ENCODE measurements at regions not wholly inside any gene's neighbourhood (a gene's known extent, or its start where the extent isn't known, plus 50 kb on each side); places are given as distances from the start of the nearest gene placed in this dataset.

DNA sequence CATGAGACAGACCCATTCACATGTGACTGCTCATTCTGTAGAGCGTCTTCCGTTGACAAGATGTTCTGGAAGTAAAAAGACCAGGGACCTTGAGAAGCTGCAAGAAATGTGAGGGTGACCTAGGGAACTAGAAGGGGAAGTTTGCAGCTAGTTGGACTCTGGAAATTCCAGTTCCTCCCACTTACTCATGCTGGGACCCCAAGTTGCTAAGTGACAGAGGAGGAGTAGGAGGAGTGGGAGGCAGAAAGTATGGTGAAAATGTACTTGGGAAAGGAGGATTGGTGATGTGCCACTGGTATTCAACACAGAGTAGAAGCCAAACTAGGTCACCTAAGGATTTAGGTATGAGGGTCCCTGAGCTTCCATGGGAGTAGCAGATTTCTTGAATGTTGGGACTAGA, 132.4 kb downstream of the KCNA5 start:
- no peaks in the 10 kb centered on the region for H3K4me1 Mint-ChIP-seq (ENCODE audit: unreplicated experiment)
- H3K27me3 Mint-ChIP-seq (ENCODE audit: unreplicated experiment), result no peaks in the 10 kb centered on the region
- no peaks in the 10 kb centered on the region for H3K9me3 Mint-ChIP-seq (ENCODE audit: unreplicated experiment)
- TF ChIP-seq, protein P1, sequence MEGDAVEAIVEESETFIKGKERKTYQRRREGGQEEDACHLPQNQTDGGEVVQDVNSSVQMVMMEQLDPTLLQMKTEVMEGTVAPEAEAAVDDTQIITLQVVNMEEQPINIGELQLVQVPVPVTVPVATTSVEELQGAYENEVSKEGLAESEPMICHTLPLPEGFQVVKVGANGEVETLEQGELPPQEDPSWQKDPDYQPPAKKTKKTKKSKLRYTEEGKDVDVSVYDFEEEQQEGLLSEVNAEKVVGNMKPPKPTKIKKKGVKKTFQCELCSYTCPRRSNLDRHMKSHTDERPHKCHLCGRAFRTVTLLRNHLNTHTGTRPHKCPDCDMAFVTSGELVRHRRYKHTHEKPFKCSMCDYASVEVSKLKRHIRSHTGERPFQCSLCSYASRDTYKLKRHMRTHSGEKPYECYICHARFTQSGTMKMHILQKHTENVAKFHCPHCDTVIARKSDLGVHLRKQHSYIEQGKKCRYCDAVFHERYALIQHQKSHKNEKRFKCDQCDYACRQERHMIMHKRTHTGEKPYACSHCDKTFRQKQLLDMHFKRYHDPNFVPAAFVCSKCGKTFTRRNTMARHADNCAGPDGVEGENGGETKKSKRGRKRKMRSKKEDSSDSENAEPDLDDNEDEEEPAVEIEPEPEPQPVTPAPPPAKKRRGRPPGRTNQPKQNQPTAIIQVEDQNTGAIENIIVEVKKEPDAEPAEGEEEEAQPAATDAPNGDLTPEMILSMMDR (IDR thresholded peaks at IDR 0.05; ENCODE audit: unreplicated experiment), result no peak
- no peak for DNase-seq (ENCODE audit: low spot score)
- no peak overlapping the region for H3K27ac Mint-ChIP-seq (ENCODE audit: unreplicated experiment)
- no peaks in the 10 kb centered on the region for H3K36me3 Mint-ChIP-seq (ENCODE audit: low read depth, unreplicated experiment)
- H3K4me3 Mint-ChIP-seq (ENCODE audit: unreplicated experiment), result no peak overlapping the region

GRCh38 chr12:5177096-5177495, 133.4 kb downstream of the KCNA5 start:
- H3K9me3 Mint-ChIP-seq (ENCODE audit: unreplicated experiment), result no peaks in the 10 kb centered on the region
- H3K36me3 Mint-ChIP-seq (ENCODE audit: low read depth, unreplicated experiment), result no peaks in the 10 kb centered on the region

DNA sequence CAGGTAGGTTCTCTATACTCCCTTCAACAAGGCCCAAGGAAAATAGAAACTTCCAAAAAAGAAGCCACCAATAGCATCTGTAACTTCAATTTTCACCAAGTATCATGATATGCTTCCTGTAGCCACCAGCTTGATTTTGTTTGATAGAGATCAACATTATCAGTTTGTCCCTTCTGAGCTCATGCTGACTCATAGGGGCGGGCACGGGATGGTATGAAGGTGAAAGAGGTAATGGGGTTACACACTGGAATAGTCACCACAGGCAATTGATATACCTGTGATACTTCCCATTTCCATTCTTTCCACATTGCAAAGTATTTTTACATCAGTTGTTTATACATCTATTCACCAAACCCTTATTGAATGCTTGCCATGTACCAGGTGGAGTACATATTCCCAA, 134.1 kb downstream of the KCNA5 start:
- TF ChIP-seq, protein P1 (IDR thresholded peaks at IDR 0.05; ENCODE audit: unreplicated experiment), result no peak
- H3K27ac Mint-ChIP-seq (ENCODE audit: unreplicated experiment), result no peak overlapping the region
- no peaks in the 10 kb centered on the region for H3K36me3 Mint-ChIP-seq (ENCODE audit: low read depth, unreplicated experiment)
- no peak for DNase-seq (ENCODE audit: low spot score)
- no peaks in the 10 kb centered on the region for H3K4me1 Mint-ChIP-seq (ENCODE audit: unreplicated experiment)
- no peaks in the 10 kb centered on the region for H3K27me3 Mint-ChIP-seq (ENCODE audit: unreplicated experiment)
- no peak overlapping the region for H3K4me3 Mint-ChIP-seq (ENCODE audit: unreplicated experiment)
- H3K9me3 Mint-ChIP-seq (ENCODE audit: unreplicated experiment), result no peaks in the 10 kb centered on the region

More at GRCh38 chr12:5177096-5177495, 133.4 kb downstream of the KCNA5 start:
- Mint-ChIP-seq H3K27me3 (ENCODE audit: unreplicated experiment) (no peaks in the 10 kb centered on the region), H3K4me1 (ENCODE audit: unreplicated experiment) (no peaks in the 10 kb centered on the region), H3K4me3 (ENCODE audit: unreplicated experiment) (no peak overlapping the region), H3K27ac (ENCODE audit: unreplicated experiment) (no peak overlapping the region)
- no peak for DNase-seq (ENCODE audit: low spot score)
- TF ChIP-seq, protein P1 (IDR thresholded peaks at IDR 0.05; ENCODE audit: unreplicated experiment), result no peak

GRCh38 chr12:5178571-5178970, 134.9 kb downstream of the KCNA5 start:
- H3K9me3 Mint-ChIP-seq (ENCODE audit: unreplicated experiment), result no peaks in the 10 kb centered on the region
- no peak overlapping the region for H3K4me3 Mint-ChIP-seq (ENCODE audit: unreplicated experiment)
- DNase-seq (ENCODE audit: low spot score), result no peak
- TF ChIP-seq, protein P1 (IDR thresholded peaks at IDR 0.05; ENCODE audit: unreplicated experiment), result no peak
- H3K27ac Mint-ChIP-seq (ENCODE audit: unreplicated experiment), result no peak overlapping the region
- no peaks in the 10 kb centered on the region for H3K27me3 Mint-ChIP-seq (ENCODE audit: unreplicated experiment)
- H3K4me1 Mint-ChIP-seq (ENCODE audit: unreplicated experiment), result no peaks in the 10 kb centered on the region
- H3K36me3 Mint-ChIP-seq (ENCODE audit: low read depth, unreplicated experiment), result no peaks in the 10 kb centered on the region

DNA sequence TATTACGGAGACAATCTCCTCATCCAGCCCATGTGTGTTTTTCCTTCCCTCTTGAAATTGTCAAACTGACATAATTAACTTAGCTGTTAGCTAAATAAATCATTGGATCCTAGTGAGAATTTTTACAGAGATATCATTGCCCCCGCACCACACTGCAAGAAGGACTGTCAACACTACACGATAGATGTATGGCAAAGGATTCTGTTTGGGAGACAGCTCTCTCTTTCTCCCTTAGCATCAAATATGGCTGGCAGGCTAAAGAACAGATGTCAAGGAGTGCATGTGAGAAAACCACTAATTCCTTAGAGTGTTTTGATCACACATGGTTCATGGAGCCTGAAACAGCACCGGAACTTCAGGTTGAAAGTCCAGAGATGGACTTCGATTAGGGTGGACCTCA, 136.8 kb downstream of the KCNA5 start:
- H3K4me3 Mint-ChIP-seq (ENCODE audit: unreplicated experiment), result no peak overlapping the region
- no peaks in the 10 kb centered on the region for H3K27me3 Mint-ChIP-seq (ENCODE audit: unreplicated experiment)
- no peak overlapping the region for H3K27ac Mint-ChIP-seq (ENCODE audit: unreplicated experiment)
- no peaks in the 10 kb centered on the region for H3K4me1 Mint-ChIP-seq (ENCODE audit: unreplicated experiment)
- DNase-seq (ENCODE audit: low spot score), result no peak
- H3K36me3 Mint-ChIP-seq (ENCODE audit: low read depth, unreplicated experiment), result no peaks in the 10 kb centered on the region
- H3K9me3 Mint-ChIP-seq (ENCODE audit: unreplicated experiment), result no peaks in the 10 kb centered on the region
- TF ChIP-seq, protein P1 (IDR thresholded peaks at IDR 0.05; ENCODE audit: unreplicated experiment), result no peak
